Testis (tissue), 2 donors: ENCODE measurements at regions not wholly inside any gene's neighbourhood (a gene's known extent, or its start where the extent isn't known, plus 50 kb on each side); places are given as distances from the start of the nearest gene placed in this dataset.

Experiments
- CTCF ChIP-seq, 3 experiments: fragments of 450-650 bp in 2 of 3; fragments of 200-600 bp in 1 of 3; sonication (generic) in 1 of 3; IDR thresholded peaks; one replicate each; pipeline ENCODE4 v1.5.1; 2016 to 2019; ENCODE audit warnings: antibody characterized with exemption in 3 of 3, mild to moderate bottlenecking in 2 of 3, moderate library complexity in 1 of 3
- POLR2A ChIP-seq: fragments of 450-650 bp; IDR thresholded peaks from one replicate; pipeline ENCODE4 v1.6.1; 2017; ENCODE audit warnings: antibody characterized with exemption, mild to moderate bottlenecking, moderate library complexity

DNA sequence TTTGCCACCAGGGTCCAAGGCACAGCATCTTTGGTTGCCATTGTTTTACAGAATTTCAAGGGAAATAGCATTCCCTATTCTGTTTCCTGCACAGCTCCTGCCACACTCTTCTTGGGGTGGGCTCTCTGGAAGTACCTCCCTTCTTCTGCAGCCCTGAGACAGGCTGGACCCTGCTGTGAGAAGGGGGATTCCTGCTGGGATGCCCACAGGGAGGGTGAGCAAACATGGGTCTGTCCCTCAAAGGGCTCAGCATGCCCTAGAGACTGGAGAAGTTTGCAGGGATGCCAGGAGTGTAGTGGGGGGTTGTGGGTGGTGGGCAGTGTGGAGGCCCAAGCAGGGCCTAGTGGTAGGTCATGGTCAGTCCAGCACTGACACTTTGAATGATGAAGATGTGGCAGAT, 222.2 kb upstream of the GPR26 start:
- TF ChIP-seq POLR2A (no peak), CTCF (IDR thresholded peaks at IDR 0.05) (no peak)
